GM23338 (cell line): ENCODE measurements at regions not wholly inside any gene's neighbourhood (a gene's known extent, or its start where the extent isn't known, plus 50 kb on each side); places are given as distances from the start of the nearest gene placed in this dataset.

Source experiments
- ATAC-seq: fragments of 200-7000 bp; cut with Tn5 transposase; 3 replicates; pipeline ENCODE4 v1.9.1; 2020
- DNase-seq: peaks from one replicate; pipeline ENCODE4 v3.0.0-alpha.2; 2015; ENCODE audit warnings: low spot score
- H2AFZ ChIP-seq: fragments of 200-600 bp; sonication (generic); 2 replicates; pipeline ENCODE4 v1.8.0; 2016; ENCODE audit warnings: antibody characterized with exemption, mild to moderate bottlenecking, moderate library complexity
- H3F3A ChIP-seq: fragments of 200-600 bp; sonication (generic); replicated peaks from 2 replicates; pipeline ENCODE4 v1.8.0; 2017; ENCODE audit warnings: antibody characterized with exemption, mixed run types, low read depth
- H3K27ac ChIP-seq: fragments of 200-600 bp; sonication (generic); 2 replicates; pipeline ENCODE4 v1.6.1; 2016; ENCODE audit warnings: low read depth
- H3K27me3 ChIP-seq: fragments of 200-600 bp; sonication (generic); 2 replicates; pipeline ENCODE4 v1.8.0; 2016; ENCODE audit warnings: mild to moderate bottlenecking, mixed run types, moderate library complexity; ENCODE audit not compliant: insufficient read depth
- H3K36me3 ChIP-seq: fragments of 200-600 bp; sonication (generic); 2 replicates; pipeline ENCODE4 v1.8.0; 2016; ENCODE audit warnings: mild to moderate bottlenecking; ENCODE audit not compliant: insufficient read depth
- H3K4me1 ChIP-seq: fragments of 200-600 bp; sonication (generic); 2 replicates; pipeline ENCODE4 v1.8.0; 2016; ENCODE audit warnings: mild to moderate bottlenecking, moderate library complexity; ENCODE audit not compliant: insufficient read depth
- H3K4me2 ChIP-seq: fragments of 200-600 bp; sonication (generic); 2 replicates; pipeline ENCODE4 v1.7.1; 2017; ENCODE audit warnings: mixed run types
- H3K4me3 ChIP-seq: fragments of 200-600 bp; sonication (generic); 2 replicates; pipeline ENCODE4 v1.6.1; 2016; ENCODE audit warnings: mixed run types
- H3K79me2 ChIP-seq: fragments of 200-600 bp; sonication (generic); replicated peaks from 2 replicates; pipeline ENCODE4 v1.8.0; 2017; ENCODE audit warnings: mild to moderate bottlenecking; ENCODE audit not compliant: insufficient read depth
- H3K9me2 ChIP-seq: fragments of 200-600 bp; sonication (generic); 2 replicates; pipeline ENCODE4 v1.8.0; 2017; ENCODE audit not compliant: insufficient read depth
- H4K20me1 ChIP-seq: fragments of 200-600 bp; sonication (generic); replicated peaks from 2 replicates; pipeline ENCODE4 v1.8.0; 2017; ENCODE audit warnings: mild to moderate bottlenecking; ENCODE audit not compliant: insufficient read depth
- H3K27ac Mint-ChIP-seq: 2 replicates; pipeline ENCODE4 v1.8.0; 2020; ENCODE audit warnings: inconsistent platforms, mild to moderate bottlenecking, moderate library complexity, mixed read lengths
- H3K27me3 Mint-ChIP-seq: 3 replicates; pipeline ENCODE4 v1.8.0; 2022; ENCODE audit warnings: low read depth, mild to moderate bottlenecking, moderate library complexity, mixed read lengths, inconsistent platforms; ENCODE audit not compliant: insufficient read depth, poor library complexity
- H3K36me3 Mint-ChIP-seq: 3 replicates; pipeline ENCODE4 v1.8.0; 2021; ENCODE audit warnings: low read depth, mild to moderate bottlenecking, inconsistent platforms, moderate library complexity, mixed read lengths
- H3K4me1 Mint-ChIP-seq: 3 replicates; pipeline ENCODE4 v1.8.0; 2020; ENCODE audit warnings: mild to moderate bottlenecking, inconsistent platforms, mixed read lengths
- H3K4me3 Mint-ChIP-seq: 3 replicates; pipeline ENCODE4 v1.8.0; 2021; ENCODE audit warnings: moderate library complexity, mild to moderate bottlenecking, inconsistent platforms, mixed read lengths
- H3K9me3 Mint-ChIP-seq: 3 replicates; pipeline ENCODE4 v1.8.0; 2020; ENCODE audit warnings: moderate library complexity, mild to moderate bottlenecking, inconsistent platforms, mixed read lengths
- CREB1 ChIP-seq: fragments of 250-450 bp; sonication (Bioruptor Pico); IDR thresholded peaks from 2 replicates; pipeline ENCODE4 v1.5.0; 2020; ENCODE audit warnings: low read depth, mild to moderate bottlenecking, moderate library complexity
- CTCF ChIP-seq, 2 experiments: fragments of 200-600 bp in 1 of 2; sonication (generic) in 1 of 2; conservative IDR thresholded peaks; 2 replicates each; pipeline versions ENCODE4 v1.5.1 to v1.6.1; 2016 to 2017; ENCODE audit warnings: antibody characterized with exemption in 2 of 2, low read depth in 2 of 2, mild to moderate bottlenecking in 2 of 2, moderate library complexity in 1 of 2
- ETS1 ChIP-seq: IDR thresholded peaks from 2 replicates; pipeline ENCODE4 v1.6.1; 2016; ENCODE audit warnings: antibody characterized with exemption
- EZH2 ChIP-seq: fragments of 200-600 bp; sonication (generic); IDR thresholded peaks from one replicate; pipeline ENCODE4 v1.8.0; 2017; ENCODE audit warnings: antibody characterized with exemption, mild to moderate bottlenecking, low read depth; ENCODE audit not compliant: unreplicated experiment
- EZH2phosphoT487 ChIP-seq: fragments of 200-600 bp; sonication (generic); IDR thresholded peaks from one replicate; pipeline ENCODE4 v1.8.1; 2018; ENCODE audit warnings: antibody characterized with exemption; ENCODE audit not compliant: unreplicated experiment
- JUNB ChIP-seq: IDR thresholded peaks from one replicate; pipeline ENCODE4 v1.6.1; 2016; ENCODE audit warnings: antibody characterized with exemption; ENCODE audit not compliant: unreplicated experiment
- NANOG ChIP-seq: IDR thresholded peaks from 2 replicates; pipeline ENCODE4 v1.6.1; 2016; ENCODE audit warnings: antibody characterized with exemption, borderline replicate concordance
- POLR2AphosphoS5 ChIP-seq: IDR thresholded peaks from 2 replicates; pipeline ENCODE4 v1.6.1; 2016; ENCODE audit warnings: antibody characterized with exemption, low read depth
- REST ChIP-seq: IDR thresholded peaks from one replicate; pipeline ENCODE4 v1.6.1; 2018; ENCODE audit warnings: antibody characterized with exemption; ENCODE audit not compliant: unreplicated experiment
- STAT1 ChIP-seq: IDR thresholded peaks from one replicate; pipeline ENCODE4 v1.6.1; 2016; ENCODE audit warnings: antibody characterized with exemption; ENCODE audit not compliant: unreplicated experiment
- ZNF114 ChIP-seq: fragments of 250-450 bp; sonication (Bioruptor Pico); IDR thresholded peaks from 2 replicates; pipeline ENCODE4 v1.5.0; 2020; ENCODE audit warnings: mild to moderate bottlenecking, moderate library complexity
- ZNF331 ChIP-seq: fragments of 250-450 bp; sonication (Bioruptor Pico); IDR thresholded peaks from 2 replicates; pipeline ENCODE4 v1.5.0; 2020; ENCODE audit warnings: low read depth, mild to moderate bottlenecking, moderate library complexity
- ZNF462 ChIP-seq: fragments of 250-450 bp; sonication (Bioruptor Pico); IDR thresholded peaks from 2 replicates; pipeline ENCODE4 v1.5.0; 2020; ENCODE audit warnings: mild to moderate bottlenecking, moderate library complexity

GRCh38 chr9:107142896-107143603 lies 140.0 kb upstream of the RAD23B start:
- Mint-ChIP-seq H3K36me3 (no peaks in the 10 kb centered on the region), H3K27ac (no peak overlapping the region), H3K4me1 (no peaks in the 10 kb centered on the region), H3K9me3 (no peaks in the 10 kb centered on the region), H3K27me3 (no peaks in the 10 kb centered on the region), H3K4me3 (no peak overlapping the region)
- Histone ChIP-seq H3K4me3 (no peak overlapping the region), H3K9me2 (0 out of 2 replicates have a peak, but pooled peaks cover 3% of the 10 kb centered on the region), H3K4me2 (no peak overlapping the region), H2AFZ (no peak overlapping the region), H3K27me3 (no peaks in the 10 kb centered on the region), H4K20me1 (no peaks in the 10 kb centered on the region), H3K79me2 (no peaks in the 10 kb centered on the region), H3K4me1 (no peaks in the 10 kb centered on the region), H3K27ac (no peak overlapping the region), H3F3A (no peaks in the 10 kb centered on the region), H3K36me3 (no peaks in the 10 kb centered on the region)
- DNase-seq, result no peak
- no peak for TF ChIP-seq CTCF (conservative IDR thresholded peaks at IDR 0.05; ENCODE audit: low read depth in 2 of 2)
- no peak for TF ChIP-seq ZNF114 (CRISPR knock-in tag)
- TF ChIP-seq CREB1 (CRISPR knock-in tag), result no peak
- TF ChIP-seq ZNF331 (CRISPR knock-in tag), result no peak
- no peak for TF ChIP-seq EZH2
- TF ChIP-seq REST, result no peak
- no peak for TF ChIP-seq ZNF462 (CRISPR knock-in tag)
- TF ChIP-seq POLR2AphosphoS5, result no peak
- no peak for TF ChIP-seq STAT1
- TF ChIP-seq NANOG, result no peak
- no peak for TF ChIP-seq ETS1
- no peak for TF ChIP-seq EZH2phosphoT487
- TF ChIP-seq JUNB, result no peak
- ATAC-seq, result no peak
